ENCODE measurements at regions not wholly inside any gene's neighbourhood (a gene's known extent, or its start where the extent isn't known, plus 50 kb on each side); places are given as distances from the start of the nearest gene placed in this dataset.
"Not testable (repeated sequence)": the region's sequence is repeated elsewhere in the genome, so short reads cannot be mapped to it uniquely, and the experiment has no call there.

DNA sequence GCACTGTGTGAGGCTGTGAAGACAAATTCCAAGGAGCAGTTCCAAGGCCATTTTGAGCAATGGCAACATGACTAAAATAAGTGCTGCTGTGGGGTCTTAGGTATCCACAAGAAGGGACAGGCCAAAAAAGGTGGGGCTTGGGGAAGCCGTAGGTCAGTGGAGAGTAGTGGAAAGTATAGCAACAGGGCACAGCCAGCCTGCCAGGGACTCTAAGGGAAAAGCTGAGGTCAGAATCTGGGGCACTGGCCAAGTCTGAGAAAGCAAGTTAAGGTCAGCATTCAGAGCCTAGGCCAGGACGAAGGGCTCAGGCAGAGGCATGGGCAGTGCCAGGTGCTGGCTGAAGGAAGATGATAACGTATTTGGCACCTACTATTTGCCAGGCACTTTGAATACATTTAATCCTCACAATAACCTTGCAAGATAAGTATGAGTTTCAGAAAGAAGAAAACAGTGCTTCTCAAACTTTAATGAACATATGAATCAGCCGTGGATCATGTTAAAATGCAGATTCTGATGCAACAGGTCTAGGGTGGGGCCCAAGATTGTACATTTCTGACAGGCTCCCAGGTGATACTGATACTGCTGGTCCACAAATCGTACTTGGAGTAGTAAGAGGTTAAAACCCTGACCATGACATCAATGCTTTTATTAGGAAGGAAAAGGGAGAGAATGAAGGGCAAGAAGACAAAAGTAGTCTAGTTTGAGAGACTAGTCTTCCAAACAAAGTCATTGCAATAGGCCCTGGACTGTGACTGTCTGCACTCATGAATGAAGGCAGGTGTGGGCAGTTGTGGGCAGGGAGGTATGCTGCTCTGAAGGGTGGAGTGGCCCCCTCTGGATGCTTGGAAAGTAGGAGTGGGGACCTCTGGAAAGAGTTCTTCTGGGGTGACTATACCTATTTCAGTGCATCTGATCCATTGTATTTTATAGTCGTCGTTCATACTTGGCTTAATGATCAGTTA, 106.3 kb upstream of the ANKRD28 start:
- CTCF ChIA-PET = no interaction called here

DNA sequence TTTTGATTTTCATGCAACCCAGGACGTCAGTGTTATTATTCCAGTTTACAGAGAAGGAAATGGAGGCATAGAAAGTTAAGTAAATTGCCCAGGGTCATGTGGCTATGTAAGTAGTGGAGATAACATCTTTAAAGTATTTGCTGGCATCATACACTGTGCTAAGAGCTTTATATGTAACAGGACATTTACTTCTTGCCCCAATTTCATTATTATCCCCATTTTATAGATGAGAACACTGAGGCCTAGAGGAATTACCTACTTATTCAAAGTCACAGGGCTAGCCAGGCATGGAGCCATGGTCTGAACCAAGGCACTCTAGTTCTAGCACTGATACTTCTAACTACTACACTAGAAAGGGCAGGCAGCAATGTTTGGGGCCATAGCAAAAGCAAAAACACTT, 107.3 kb upstream of the ANKRD28 start:
- ChIA-PET CTCF (no interaction called here), POLR2A (no interaction called here)
- Histone ChIP-seq H3K36me3 (ENCODE audit: control insufficient read depth, insufficient read depth, low read length) (no peaks in the 10 kb centered on the region), H3K27me3 (ENCODE audit: control insufficient read depth, insufficient read depth, low read length) (no peaks in the 10 kb centered on the region), H3K4me3 (ENCODE audit: low read depth, low read length) (no peak overlapping the region)
- TF ChIP-seq, protein P1, sequence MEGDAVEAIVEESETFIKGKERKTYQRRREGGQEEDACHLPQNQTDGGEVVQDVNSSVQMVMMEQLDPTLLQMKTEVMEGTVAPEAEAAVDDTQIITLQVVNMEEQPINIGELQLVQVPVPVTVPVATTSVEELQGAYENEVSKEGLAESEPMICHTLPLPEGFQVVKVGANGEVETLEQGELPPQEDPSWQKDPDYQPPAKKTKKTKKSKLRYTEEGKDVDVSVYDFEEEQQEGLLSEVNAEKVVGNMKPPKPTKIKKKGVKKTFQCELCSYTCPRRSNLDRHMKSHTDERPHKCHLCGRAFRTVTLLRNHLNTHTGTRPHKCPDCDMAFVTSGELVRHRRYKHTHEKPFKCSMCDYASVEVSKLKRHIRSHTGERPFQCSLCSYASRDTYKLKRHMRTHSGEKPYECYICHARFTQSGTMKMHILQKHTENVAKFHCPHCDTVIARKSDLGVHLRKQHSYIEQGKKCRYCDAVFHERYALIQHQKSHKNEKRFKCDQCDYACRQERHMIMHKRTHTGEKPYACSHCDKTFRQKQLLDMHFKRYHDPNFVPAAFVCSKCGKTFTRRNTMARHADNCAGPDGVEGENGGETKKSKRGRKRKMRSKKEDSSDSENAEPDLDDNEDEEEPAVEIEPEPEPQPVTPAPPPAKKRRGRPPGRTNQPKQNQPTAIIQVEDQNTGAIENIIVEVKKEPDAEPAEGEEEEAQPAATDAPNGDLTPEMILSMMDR (IDR thresholded peaks at IDR 0.05; ENCODE audit: insufficient read depth, low read depth, low read length) = no peak
- DNase-seq (ENCODE audit: low read depth) = no peak

More for the DNA sequence above, 106.3 kb upstream of the ANKRD28 start:
- H3K27me3 ChIP-seq (ENCODE audit: control insufficient read depth, insufficient read depth, low read length) = no peaks in the 10 kb centered on the region
- no peak overlapping the region for H3K4me3 ChIP-seq (ENCODE audit: low read depth, low read length)
- TF ChIP-seq, protein P1 (IDR thresholded peaks at IDR 0.05; ENCODE audit: insufficient read depth, low read depth, low read length) = no peak
- POLR2A ChIA-PET = no interaction called here
- no peak for DNase-seq (ENCODE audit: low read depth)
- H3K36me3 ChIP-seq (ENCODE audit: control insufficient read depth, insufficient read depth, low read length) = no peaks in the 10 kb centered on the region

DNA sequence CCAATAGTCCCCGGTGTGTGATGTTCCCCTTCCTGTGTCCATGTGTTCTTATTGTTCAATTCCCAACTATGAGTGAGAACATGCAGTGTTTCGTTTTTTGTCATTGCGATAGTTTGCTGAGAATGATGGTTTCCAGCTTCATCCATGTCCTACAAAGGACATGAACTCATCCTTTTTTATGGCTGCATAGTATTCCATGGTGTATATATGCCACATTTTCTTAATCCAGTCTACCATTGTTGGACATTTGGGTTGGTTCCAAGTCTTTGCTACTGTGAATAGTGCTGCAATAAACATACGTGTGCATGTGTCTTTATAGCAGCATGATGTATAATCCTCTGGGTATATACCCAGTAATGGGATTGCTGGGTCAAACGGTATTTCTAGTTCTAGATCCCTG, 109.6 kb upstream of the ANKRD28 start:
- H3K4me3 ChIP-seq (ENCODE audit: low read depth, low read length); H3K27me3 ChIP-seq (ENCODE audit: control insufficient read depth, insufficient read depth, low read length); CTCF ChIA-PET; H3K36me3 ChIP-seq (ENCODE audit: control insufficient read depth, insufficient read depth, low read length); DNase-seq (ENCODE audit: low read depth); POLR2A ChIA-PET: not testable (repeated sequence)

DNA sequence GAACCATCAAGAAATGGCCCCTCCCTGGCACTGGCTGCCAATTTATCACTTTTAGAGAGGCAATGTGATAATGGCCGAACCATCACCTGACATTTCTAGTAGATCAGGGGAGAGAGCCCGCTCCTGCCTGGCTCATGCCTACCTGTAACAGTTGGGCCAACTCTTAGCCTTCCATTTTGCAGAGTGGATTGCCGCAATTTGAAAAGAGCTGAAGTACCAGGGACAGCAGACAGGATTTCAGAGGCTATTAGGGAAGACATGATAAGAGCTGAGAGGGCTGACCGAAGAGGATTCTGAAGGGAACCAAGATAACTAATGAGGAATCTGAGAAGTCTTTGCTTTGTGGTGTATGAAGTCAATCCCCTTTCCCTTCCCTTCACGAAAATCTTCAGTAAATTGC, 121.2 kb upstream of the ANKRD28 start:
- Histone ChIP-seq H3K27me3 (ENCODE audit: control insufficient read depth, insufficient read depth, low read length) (no peaks in the 10 kb centered on the region; the same call in 1 of the 2 replicates), H3K36me3 (ENCODE audit: control insufficient read depth, insufficient read depth, low read length) (no peaks in the 10 kb centered on the region), H3K4me3 (ENCODE audit: low read depth, low read length) (no peak overlapping the region)
- CTCF ChIA-PET = no interaction called here
- POLR2A ChIA-PET = no interaction called here
- TF ChIP-seq, protein P1 (IDR thresholded peaks at IDR 0.05; ENCODE audit: insufficient read depth, low read depth, low read length) = no peak
- DNase-seq (ENCODE audit: low read depth) = no peak

DNA sequence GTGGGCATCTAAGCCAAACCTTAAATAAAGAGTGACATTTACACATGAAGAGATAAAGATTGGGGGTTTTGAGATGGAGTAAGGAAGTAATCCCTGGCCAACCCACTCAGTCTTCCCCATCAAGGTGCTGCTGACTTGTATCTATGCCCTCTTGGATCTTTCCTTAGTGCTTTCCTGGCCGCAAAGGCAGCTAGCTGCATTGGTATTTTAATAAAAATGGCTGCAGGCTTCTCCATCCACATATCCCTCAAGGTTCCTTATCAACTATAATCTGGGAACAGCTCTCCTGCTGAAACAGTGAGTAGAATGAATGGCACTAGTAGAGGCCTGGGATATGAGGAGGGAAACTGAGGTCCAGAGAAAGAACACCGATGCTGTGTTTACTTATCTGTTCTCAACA, 122.2 kb upstream of the ANKRD28 start:
- TF ChIP-seq, protein P1 (IDR thresholded peaks at IDR 0.05; ENCODE audit: insufficient read depth, low read depth, low read length) = no peak
- no peaks in the 10 kb centered on the region for H3K36me3 ChIP-seq (ENCODE audit: control insufficient read depth, insufficient read depth, low read length)
- no peak overlapping the region for H3K4me3 ChIP-seq (ENCODE audit: low read depth, low read length)
- ChIA-PET POLR2A (no interaction called here), CTCF (no interaction called here)
- H3K27me3 ChIP-seq (ENCODE audit: control insufficient read depth, insufficient read depth, low read length) = no peaks in the 10 kb centered on the region; the same call in 1 of the 2 replicates
- no peak for DNase-seq (ENCODE audit: low read depth)
